ENCODE measurements at regions not wholly inside any gene's neighbourhood (a gene's known extent, or its start where the extent isn't known, plus 50 kb on each side); places are given as distances from the start of the nearest gene placed in this dataset.

DNA sequence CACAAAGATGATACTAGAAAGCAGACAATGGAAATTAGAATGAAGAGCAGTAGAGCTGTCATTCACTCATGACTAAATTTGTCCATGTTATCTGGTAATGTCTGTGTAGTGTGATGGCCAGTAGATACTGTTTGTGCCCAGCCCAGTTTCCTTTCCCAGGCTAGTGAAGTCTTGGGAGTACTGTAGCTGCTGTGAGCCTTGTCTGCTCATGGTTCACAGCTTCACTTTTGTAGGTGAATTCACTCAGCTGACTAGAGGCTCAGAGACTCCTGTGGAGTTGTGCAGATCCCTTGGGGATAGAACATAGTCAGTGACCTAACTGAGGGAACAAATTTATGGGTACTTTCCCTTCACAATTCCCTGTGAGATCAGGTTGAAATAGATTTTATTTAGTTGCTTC is 572.5 kb downstream of the ARL4A start:
- TF ChIP-seq EZH2phosphoT487 (IDR thresholded peaks at IDR 0.05; ENCODE audit: insufficient read depth, low read depth) (no peak), EZH2 (IDR thresholded peaks at IDR 0.05; ENCODE audit: insufficient read depth, poor library complexity, severe bottlenecking) (no peak)

Data from GM23248 (cell line).